ENCODE measurements at regions not wholly inside any gene's neighbourhood (a gene's known extent, or its start where the extent isn't known, plus 50 kb on each side); places are given as distances from the start of the nearest gene placed in this dataset.

- Histone ChIP-seq H3K27me3 (replicated peaks in 1 of 2; ENCODE audit: control insufficient read depth in 2 of 2, insufficient read depth in 2 of 2, low read length in 1 of 2) (no peaks in the 10 kb centered on the region), H3K4me1 (ENCODE audit: control insufficient read depth, insufficient read depth, low read length) (no peaks in the 10 kb centered on the region), H4K20me1 (ENCODE audit: control insufficient read depth, insufficient read depth) (no peaks in the 10 kb centered on the region), H2AFZ (ENCODE audit: control insufficient read depth, low read depth, low read length) (no peak overlapping the region), H3K27ac (ENCODE audit: control insufficient read depth, insufficient read depth) (no peak overlapping the region), H3K36me3 (ENCODE audit: control insufficient read depth in 2 of 2, insufficient read depth in 2 of 2, low read length in 1 of 2) (no peaks in the 10 kb centered on the region), H3K79me2 (ENCODE audit: control insufficient read depth, insufficient read depth, low read length) (no peaks in the 10 kb centered on the region), H3K9me3 (replicated peaks; ENCODE audit: control insufficient read depth, insufficient read depth, low read length) (no peaks in the 10 kb centered on the region), H3K4me2 (ENCODE audit: control insufficient read depth, insufficient read depth) (no peak overlapping the region), H3K9ac (ENCODE audit: control insufficient read depth, insufficient read depth, low read length) (no peak overlapping the region), H3K4me3 (no peak overlapping the region)
- POLR2A ChIA-PET: interaction anchor here (0.6 to 1.6 kb wide), 2 partner anchors 8 to 1391 kb away, joined by 3 to 5 read pairs; no protein-coding TSS in a partner anchor
- FAIRE-seq (no peak), DNase-seq (ENCODE audit: low read depth, low spot score) (no peak), ATAC-seq (peak; percentile 69)
- CTCF ChIA-PET: interaction anchor here (1.0 to 2.8 kb wide), 5 partner anchors 9 to 167 kb away, joined by 3 to 25 read pairs (median 5); no protein-coding TSS in a partner anchor
- SMC1A ChIA-PET (ENCODE audit: uncharacterized antibody, unreplicated experiment): interaction anchor here (0.7 to 2.9 kb wide), 12 partner anchors 9 to 29 kb away, joined by 3 to 29 read pairs (median 6); no protein-coding TSS in a partner anchor
- TF ChIP-seq CEBPB (IDR thresholded peaks at IDR 0.05; ENCODE audit: borderline replicate concordance in 1 of 2, low read depth in 2 of 2, low read length in 2 of 2) (no peak), BCL11A (IDR thresholded peaks at IDR 0.05; ENCODE audit: low read depth, low read length) (no peak), CHD1 (IDR thresholded peaks at IDR 0.05; ENCODE audit: low read depth, low read length) (no peak), RAD21 (IDR thresholded peaks at IDR 0.05; ENCODE audit: insufficient read depth, low read depth, low read length) (no peak), SMAD1 (IDR thresholded peaks at IDR 0.05; ENCODE audit: low read depth, partially characterized antibody) (no peak), ZNF622 (IDR thresholded peaks at IDR 0.05) (no peak), GATAD2B (conservative IDR thresholded peaks at IDR 0.05; ENCODE audit: low read depth) (no peak), SRF (IDR thresholded peaks at IDR 0.05; ENCODE audit: low read depth in 2 of 2, low read length in 2 of 2) (no peak), ZBTB11 (CRISPR knock-in tag; IDR thresholded peaks at IDR 0.05) (no peak), DPF2 (IDR thresholded peaks at IDR 0.05) (no peak), RAD51 (IDR thresholded peaks at IDR 0.05) (no peak)
- RAD21 ChIA-PET (ENCODE audit: unreplicated experiment): interaction anchor here (1.0 to 2.1 kb wide), 6 partner anchors 9 to 52 kb away, joined by 3 to 17 read pairs (median 4); no protein-coding TSS in a partner anchor
- intact Hi-C loops (cut with micrococcal nuclease; ENCODE audit: unreplicated experiment) (no loop called here), in situ Hi-C loops (cut with MboI) (no loop called here)
- 0% methylated on average over 2 of the region's 2 CpGs for WGBS (ENCODE audit: insufficient coverage, insufficient replicate concordance, low lambda C conversion rate, missing lambda C conversion rate)
- BruUV-seq (replicated peaks): no TSS peak
Measured at GRCh38 chr3:103977417-103977816, 1389.3 kb upstream of the ALCAM start.
